ENCODE measurements at regions not wholly inside any gene's neighbourhood (a gene's known extent, or its start where the extent isn't known, plus 50 kb on each side); places are given as distances from the start of the nearest gene placed in this dataset.

DNA sequence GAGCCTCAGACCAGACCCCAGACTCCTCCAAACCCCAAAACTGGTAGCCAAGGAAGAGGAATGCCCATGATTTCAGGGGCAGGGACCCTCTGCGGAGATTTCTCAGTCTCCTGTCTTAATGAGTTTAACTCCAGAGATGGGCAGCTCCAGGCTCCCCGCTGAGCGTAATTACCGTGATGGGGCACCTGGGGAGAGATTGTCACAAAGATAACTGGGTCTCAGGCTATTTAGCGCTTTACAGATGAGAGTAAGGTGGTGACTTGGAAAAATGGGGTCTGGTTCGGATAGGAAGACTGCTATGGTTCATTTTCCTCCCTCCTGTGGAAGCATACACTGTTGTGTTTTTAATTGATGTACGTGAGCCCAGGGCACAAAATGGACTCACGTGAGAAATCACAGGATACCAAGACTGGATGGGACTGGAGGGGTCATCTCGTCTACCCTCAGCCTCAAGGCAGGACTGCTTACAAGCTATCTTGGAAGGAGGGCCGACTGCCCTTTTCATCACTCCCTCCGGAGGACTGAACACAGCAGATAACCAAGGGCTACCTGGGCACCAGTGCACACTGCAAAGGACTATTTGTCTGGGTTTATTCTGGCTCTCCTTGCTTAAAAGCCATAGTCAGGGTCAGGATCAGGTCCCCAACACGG is 427.8 kb downstream of the ZNF521 start:
- Histone ChIP-seq H3K4me1 (no peaks in the 10 kb centered on the region), H3K9me3 (no peaks in the 10 kb centered on the region), H3K36me3 (no peaks in the 10 kb centered on the region), H3K4me3 (no peak overlapping the region), H3K27ac (replicated peaks in 1 of 4) (no peak overlapping the region), H3K27me3 (peaks cover 0 to 4% (median 0%) of the 10 kb centered on the region in 4 donors)
- intact Hi-C loops (cut with DNase I), result no loop called here
- WGBS, result 83% methylated on average over 8 of the region's 12 CpGs
- no peak for DNase-seq (ENCODE audit: extremely low spot score)
- TF ChIP-seq POLR2AphosphoS5 (IDR thresholded peaks at IDR 0.05) (no peak), EP300 (IDR thresholded peaks at IDR 0.05) (no peak), POLR2A (IDR thresholded peaks at IDR 0.05; ENCODE audit: low read depth) (no peak)
- TF ChIP-seq, protein P1, sequence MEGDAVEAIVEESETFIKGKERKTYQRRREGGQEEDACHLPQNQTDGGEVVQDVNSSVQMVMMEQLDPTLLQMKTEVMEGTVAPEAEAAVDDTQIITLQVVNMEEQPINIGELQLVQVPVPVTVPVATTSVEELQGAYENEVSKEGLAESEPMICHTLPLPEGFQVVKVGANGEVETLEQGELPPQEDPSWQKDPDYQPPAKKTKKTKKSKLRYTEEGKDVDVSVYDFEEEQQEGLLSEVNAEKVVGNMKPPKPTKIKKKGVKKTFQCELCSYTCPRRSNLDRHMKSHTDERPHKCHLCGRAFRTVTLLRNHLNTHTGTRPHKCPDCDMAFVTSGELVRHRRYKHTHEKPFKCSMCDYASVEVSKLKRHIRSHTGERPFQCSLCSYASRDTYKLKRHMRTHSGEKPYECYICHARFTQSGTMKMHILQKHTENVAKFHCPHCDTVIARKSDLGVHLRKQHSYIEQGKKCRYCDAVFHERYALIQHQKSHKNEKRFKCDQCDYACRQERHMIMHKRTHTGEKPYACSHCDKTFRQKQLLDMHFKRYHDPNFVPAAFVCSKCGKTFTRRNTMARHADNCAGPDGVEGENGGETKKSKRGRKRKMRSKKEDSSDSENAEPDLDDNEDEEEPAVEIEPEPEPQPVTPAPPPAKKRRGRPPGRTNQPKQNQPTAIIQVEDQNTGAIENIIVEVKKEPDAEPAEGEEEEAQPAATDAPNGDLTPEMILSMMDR (IDR thresholded peaks at IDR 0.05), result no peak

DNA sequence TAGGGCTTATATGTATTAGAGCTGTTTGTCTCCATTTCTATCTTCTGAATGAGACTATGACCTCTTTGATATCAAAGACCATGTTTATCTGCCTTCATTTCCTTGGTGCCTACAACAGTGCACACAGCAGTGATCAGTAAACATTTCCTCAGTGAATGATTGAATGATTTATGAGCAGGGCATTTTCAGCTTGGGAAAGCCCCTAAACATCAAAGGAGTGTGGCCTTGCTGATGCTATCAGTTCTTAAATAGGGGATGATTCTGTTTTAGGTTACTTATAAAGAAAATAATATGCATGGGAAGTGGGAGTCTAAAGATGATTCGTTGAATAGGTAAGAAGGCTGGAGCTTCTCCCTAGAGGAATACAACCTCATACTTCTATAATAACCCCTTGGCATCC is 425.3 kb downstream of the ZNF521 start:
- Histone ChIP-seq H3K27ac (replicated peaks in 1 of 4) (no peak overlapping the region), H3K36me3 (no peaks in the 10 kb centered on the region), H3K4me1 (no peaks in the 10 kb centered on the region), H3K4me3 (no peak overlapping the region), H3K9me3 (no peaks in the 10 kb centered on the region), H3K27me3 (peaks cover 0 to 4% (median 0%) of the 10 kb centered on the region in 4 donors)
- intact Hi-C loops (cut with DNase I), result no loop called here
- 65% methylated on average over 1 of the region's 1 CpG for WGBS
- no peak for DNase-seq (ENCODE audit: extremely low spot score)
- TF ChIP-seq POLR2A (IDR thresholded peaks at IDR 0.05; ENCODE audit: low read depth), result no peak
- TF ChIP-seq POLR2AphosphoS5 (IDR thresholded peaks at IDR 0.05), result no peak
- TF ChIP-seq, protein P1 (IDR thresholded peaks at IDR 0.05), result no peak
- TF ChIP-seq EP300 (IDR thresholded peaks at IDR 0.05), result no peak

DNA sequence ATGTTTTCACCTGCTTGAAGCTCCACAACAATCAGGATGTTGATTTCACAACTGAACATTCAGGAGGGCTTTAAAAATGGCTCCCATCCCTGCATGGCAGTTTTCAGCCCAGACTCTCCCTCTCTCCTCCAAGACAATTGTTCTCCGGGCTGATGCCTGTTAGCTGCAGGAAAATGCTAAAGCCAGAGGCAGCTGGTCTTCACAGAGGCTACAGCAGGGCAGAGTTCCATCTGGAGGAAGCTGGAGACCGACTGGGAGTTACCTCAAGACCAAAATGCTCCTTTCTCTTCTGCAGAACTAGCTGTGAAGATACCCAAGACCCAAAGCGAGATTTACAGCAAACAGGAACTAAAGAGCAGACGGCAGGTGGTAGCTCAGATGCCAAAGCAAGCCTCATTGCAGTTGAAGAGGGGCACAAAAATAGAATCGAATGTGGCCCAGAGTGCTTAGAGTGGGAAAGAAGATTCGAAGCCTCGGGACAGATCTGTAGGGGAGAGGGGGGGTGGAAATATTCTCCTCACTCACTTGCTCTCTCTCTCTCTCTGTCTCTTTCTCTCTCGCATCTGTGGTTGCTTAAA is 423.6 kb downstream of the ZNF521 start:
- intact Hi-C loops (cut with DNase I), result no loop called here
- TF ChIP-seq, protein P1 (IDR thresholded peaks at IDR 0.05), result no peak
- no peak for TF ChIP-seq EP300 (IDR thresholded peaks at IDR 0.05)
- TF ChIP-seq POLR2AphosphoS5 (IDR thresholded peaks at IDR 0.05), result no peak
- TF ChIP-seq POLR2A (IDR thresholded peaks at IDR 0.05; ENCODE audit: low read depth), result no peak
- H3K4me3 ChIP-seq, result no peak overlapping the region

DNA sequence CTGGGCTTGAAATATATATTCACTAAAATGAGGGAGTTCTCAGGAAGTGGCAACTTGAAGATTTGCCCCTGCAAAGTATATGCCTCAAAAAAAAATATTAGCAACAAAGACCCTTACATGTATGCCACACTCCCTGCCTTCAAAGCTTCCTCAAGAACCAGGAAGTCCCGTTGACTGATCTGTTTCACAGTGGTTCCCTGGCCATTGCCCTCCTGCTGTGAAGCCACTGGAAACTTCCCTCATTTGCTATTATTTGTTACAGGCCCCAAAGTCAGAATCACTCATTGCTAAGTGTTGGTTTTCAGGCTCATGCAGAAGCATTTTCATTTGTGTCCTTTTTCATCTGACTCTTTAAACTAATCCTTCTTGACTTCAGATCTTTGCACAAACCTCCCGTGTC is 421.5 kb downstream of the ZNF521 start:
- H3K27me3 ChIP-seq, result peaks cover 0 to 4% (median 0%) of the 10 kb centered on the region in 4 donors
- H3K4me3 ChIP-seq, result no peak overlapping the region
- TF ChIP-seq EP300 (IDR thresholded peaks at IDR 0.05), result no peak
- TF ChIP-seq, protein P1 (IDR thresholded peaks at IDR 0.05), result no peak
- no peak for TF ChIP-seq POLR2A (IDR thresholded peaks at IDR 0.05; ENCODE audit: low read depth)
- no peak for TF ChIP-seq POLR2AphosphoS5 (IDR thresholded peaks at IDR 0.05)
- H3K9me3 ChIP-seq, result peaks cover 0 to 3% (median 0%) of the 10 kb centered on the region in 4 donors
- no peaks in the 10 kb centered on the region for H3K36me3 ChIP-seq
- intact Hi-C loops (cut with DNase I), result loop anchor here (10.0 kb wide), 1 partner anchor 454 kb away; no protein-coding TSS in a partner anchor
- 71% methylated on average over 2 of the region's 2 CpGs for WGBS
- no peak overlapping the region for H3K27ac ChIP-seq (replicated peaks in 1 of 4)
- H3K4me1 ChIP-seq, result no peaks in the 10 kb centered on the region
- no peak for DNase-seq (ENCODE audit: extremely low spot score)

More for the DNA sequence above, 423.6 kb downstream of the ZNF521 start:
- no peak overlapping the region for H3K27ac ChIP-seq (replicated peaks in 1 of 4)
- H3K36me3 ChIP-seq, result no peaks in the 10 kb centered on the region
- H3K4me1 ChIP-seq, result no peaks in the 10 kb centered on the region
- WGBS, result 58% methylated on average over 8 of the region's 8 CpGs
- H3K9me3 ChIP-seq, result peaks cover 0 to 3% (median 0%) of the 10 kb centered on the region in 4 donors
- H3K27me3 ChIP-seq, result peaks cover 0 to 4% (median 0%) of the 10 kb centered on the region in 4 donors
- no peak for DNase-seq (ENCODE audit: extremely low spot score)
